ENCODE measurements at regions not wholly inside any gene's neighbourhood (a gene's known extent, or its start where the extent isn't known, plus 50 kb on each side); places are given as distances from the start of the nearest gene placed in this dataset.

GRCh38 chr3:159249472-159250174 lies 447.8 kb downstream of the MFSD1 start:
- TF ChIP-seq CTCF (IDR thresholded peaks at IDR 0.05) = no peak
- Histone ChIP-seq H3K27ac (no peak overlapping the region), H3K4me3 (no peak overlapping the region)

GRCh38 chr3:159250961-159251360 lies 449.1 kb downstream of the MFSD1 start:
- Histone ChIP-seq H3K27ac (no peak overlapping the region), H3K4me3 (no peak overlapping the region)
- no peak for TF ChIP-seq CTCF (IDR thresholded peaks at IDR 0.05)
- no peak for DNase-seq (ENCODE audit: low spot score)

More at GRCh38 chr3:159249472-159250174, 447.8 kb downstream of the MFSD1 start:
- no peak for DNase-seq (ENCODE audit: low spot score)

- H3K27ac ChIP-seq = no peak overlapping the region
- no peak for DNase-seq (ENCODE audit: low spot score)
- TF ChIP-seq CTCF (IDR thresholded peaks at IDR 0.05) = no peak
- H3K4me3 ChIP-seq = no peak overlapping the region
These were observed 450.4 kb downstream of the MFSD1 start for GRCh38 chr3:159252274-159252673.

GRCh38 chr3:159252772-159253384 lies 451.0 kb downstream of the MFSD1 start:
- no peak overlapping the region for H3K4me3 ChIP-seq
- no peak for DNase-seq (ENCODE audit: low spot score)
- TF ChIP-seq CTCF (IDR thresholded peaks at IDR 0.05) = no peak

GRCh38 chr3:159253860-159254259 lies 452.0 kb downstream of the MFSD1 start:
- TF ChIP-seq CTCF (IDR thresholded peaks at IDR 0.05) = no peak
- DNase-seq (ENCODE audit: low spot score) = no peak
- H3K27ac ChIP-seq = no peak overlapping the region
- H3K4me3 ChIP-seq = no peak overlapping the region

More at GRCh38 chr3:159252772-159253384, 451.0 kb downstream of the MFSD1 start:
- no peak overlapping the region for H3K27ac ChIP-seq

- TF ChIP-seq CTCF (IDR thresholded peaks at IDR 0.05) = no peak
- no peak overlapping the region for H3K4me3 ChIP-seq
- no peak for DNase-seq (ENCODE audit: low spot score)
These were observed 456.1 kb downstream of the MFSD1 start for GRCh38 chr3:159257954-159258353.

GRCh38 chr3:159258934-159259333 lies 457.1 kb downstream of the MFSD1 start:
- TF ChIP-seq CTCF (IDR thresholded peaks at IDR 0.05) = no peak
- Histone ChIP-seq H3K4me3 (no peak overlapping the region), H3K27ac (no peak overlapping the region)
- DNase-seq (ENCODE audit: low spot score) = no peak

More at GRCh38 chr3:159257954-159258353, 456.1 kb downstream of the MFSD1 start:
- no peak overlapping the region for H3K27ac ChIP-seq

Data from coronary artery (tissue), 2 donors.